ENCODE measurements at regions not wholly inside any gene's neighbourhood (a gene's known extent, or its start where the extent isn't known, plus 50 kb on each side); places are given as distances from the start of the nearest gene placed in this dataset.

DNA sequence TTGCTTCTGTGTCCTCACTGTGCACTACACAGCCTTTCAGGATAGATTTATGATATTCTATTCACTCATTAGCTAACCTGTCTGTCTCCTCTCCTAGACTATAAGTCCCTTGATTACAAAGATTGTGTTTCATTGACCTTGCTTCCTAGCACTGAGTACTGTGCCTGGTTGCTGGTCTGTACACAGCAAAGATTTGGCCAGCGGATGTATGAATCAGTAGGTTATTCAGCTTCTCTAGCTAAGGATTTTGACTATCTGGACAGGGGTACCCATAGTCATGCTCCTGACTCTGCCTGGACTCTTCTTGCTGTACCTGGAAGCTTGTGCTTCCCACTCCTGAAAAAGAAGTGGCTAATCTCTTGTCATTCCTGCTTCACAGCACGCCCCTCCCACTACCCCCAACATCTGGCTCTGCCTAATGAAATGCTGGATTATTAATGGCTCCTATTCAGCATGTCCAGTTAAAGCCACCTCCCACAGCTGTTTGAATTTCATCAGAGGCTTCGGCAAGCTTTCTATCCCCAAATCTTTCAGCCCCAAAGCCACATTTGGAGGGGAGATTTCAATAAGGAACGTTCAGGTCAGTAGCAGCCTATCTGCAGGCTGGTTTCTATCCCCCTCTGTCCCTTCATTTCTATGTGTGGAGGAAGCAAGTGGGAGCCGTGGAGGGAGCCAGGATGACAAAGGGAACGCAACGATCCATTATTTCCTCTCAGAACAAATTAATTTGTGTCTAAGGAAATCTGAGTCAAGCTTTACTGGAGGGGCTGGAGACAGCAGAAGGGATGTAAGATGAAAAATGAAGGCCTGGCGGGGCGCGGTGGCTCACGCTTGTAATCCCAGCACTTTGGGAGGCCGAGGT, 64.8 kb upstream of the PPM1J start:
- DNase-seq = no peak

DNA sequence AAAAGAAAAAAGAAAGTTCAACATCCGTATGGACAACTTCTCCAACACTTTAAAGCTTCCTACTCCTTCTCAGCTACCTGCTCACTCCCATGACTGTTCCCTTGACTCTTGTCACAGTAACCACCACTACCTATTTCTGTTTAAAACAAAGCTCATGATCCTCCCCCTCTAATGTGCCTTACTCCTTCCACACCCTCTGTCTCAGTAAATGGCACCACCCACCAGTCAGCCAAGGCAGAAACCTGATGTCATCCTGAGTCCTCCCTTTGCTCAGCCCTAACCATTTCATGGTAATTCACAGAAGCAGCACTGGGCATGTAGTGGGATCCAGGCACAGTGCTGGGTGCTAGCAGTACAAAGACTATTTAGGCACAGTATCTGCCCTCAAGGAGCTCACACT, 63.0 kb upstream of the PPM1J start:
- DNase-seq = no peak

GRCh38 chr1:112776688-112777087, 61.6 kb upstream of the PPM1J start:
- no peak for DNase-seq

DNA sequence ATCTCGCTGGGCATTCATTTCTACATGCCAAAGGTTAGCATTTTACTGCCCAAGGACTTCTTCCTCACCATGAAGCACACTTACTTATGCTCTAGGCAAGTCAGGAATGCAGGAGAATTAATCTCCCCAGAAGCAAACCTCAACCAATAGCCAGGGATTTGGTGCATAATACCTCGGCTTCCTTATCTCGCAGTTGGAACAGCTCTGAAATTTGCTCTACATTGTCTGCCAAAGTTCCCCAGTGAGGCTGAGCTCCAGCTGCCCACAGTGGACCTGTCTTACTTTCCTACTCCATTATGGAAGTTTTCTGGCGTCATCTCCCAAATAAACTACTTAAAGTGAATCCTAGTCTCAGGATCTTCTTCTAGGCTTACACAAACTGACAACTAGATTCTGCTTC, 57.6 kb upstream of the PPM1J start:
- no peak for DNase-seq

GRCh38 chr1:112770724-112771123, 55.6 kb upstream of the PPM1J start:
- no peak for DNase-seq

DNA sequence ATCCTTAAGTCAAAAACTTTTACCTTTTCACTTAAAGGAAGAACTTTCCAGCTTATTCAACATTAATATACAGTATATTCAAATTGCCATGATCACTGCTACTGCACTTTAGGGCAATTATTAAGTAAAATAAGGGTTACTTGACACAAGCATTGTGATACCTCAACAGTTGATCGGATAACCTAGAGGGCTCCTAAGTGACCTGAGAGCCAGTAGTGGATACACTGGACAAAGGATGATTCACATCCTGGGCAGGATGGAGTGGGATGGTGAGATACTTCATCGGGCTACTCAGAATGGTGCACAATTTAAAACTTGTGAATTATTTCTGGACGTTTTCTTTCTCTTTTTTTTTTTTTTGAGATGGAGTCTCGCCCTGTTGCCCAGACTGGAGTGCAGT, 54.5 kb upstream of the PPM1J start:
- DNase-seq = no peak

- DNase-seq = no peak
Observed at GRCh38 chr1:112767646-112768045, 52.5 kb upstream of the PPM1J start.
